HCT116 (cell line): ENCODE measurements at regions not wholly inside any gene's neighbourhood (a gene's known extent, or its start where the extent isn't known, plus 50 kb on each side); places are given as distances from the start of the nearest gene placed in this dataset.

ENCODE experiments used
- ATF3 ChIP-seq: IDR thresholded peaks from 2 replicates; pipeline ENCODE4 v1.6.1; 2012
- CTCF ChIP-seq, 3 experiments: fragments of 200-600 bp in 1 of 3; sonication (generic) in 1 of 3; IDR thresholded peaks in 2 of 3; conservative IDR thresholded peaks in 1 of 3; 2 replicates each; pipeline ENCODE4 v1.5.1; 2012 to 2017; ENCODE audit warnings: low read depth in 2 of 3, low read length in 2 of 3, antibody characterized with exemption in 1 of 3, borderline replicate concordance in 1 of 3, control low read depth in 1 of 3, mild to moderate bottlenecking in 1 of 3, mixed read lengths in 1 of 3, mixed run types in 1 of 3, moderate library complexity in 1 of 3; ENCODE audit not compliant: insufficient read depth in 1 of 3
- EZH2 ChIP-seq: fragments of 200-600 bp; sonication (generic); IDR thresholded peaks from 2 replicates; pipeline ENCODE4 v1.6.1; 2017; ENCODE audit warnings: antibody characterized with exemption, mixed run types
- FOSL1 ChIP-seq: IDR thresholded peaks from 2 replicates; pipeline ENCODE4 v1.6.1; 2012; ENCODE audit warnings: low read depth
- JUND ChIP-seq: IDR thresholded peaks from 2 replicates; pipeline ENCODE4 v1.6.1; 2012
- POLR2A ChIP-seq: IDR thresholded peaks from 2 replicates; pipeline ENCODE4 v1.7.0; 2011; ENCODE audit warnings: borderline replicate concordance; ENCODE audit not compliant: insufficient read depth, insufficient read length; ENCODE audit errors: extremely low read depth
- POLR2AphosphoS5 ChIP-seq: IDR thresholded peaks from 2 replicates; pipeline ENCODE4 v1.6.1; 2011; ENCODE audit warnings: mild to moderate bottlenecking, low read depth, low read length, moderate library complexity

- TF ChIP-seq POLR2AphosphoS5, result no peak
- TF ChIP-seq FOSL1, result no peak
- TF ChIP-seq CTCF (IDR thresholded peaks at IDR 0.05 in 2 of 3, conservative IDR thresholded peaks at IDR 0.05 in 1 of 3; ENCODE audit: borderline replicate concordance in 1 of 3, insufficient read depth in 1 of 3, low read depth in 2 of 3, low read length in 2 of 3), result no peak
- no peak for TF ChIP-seq POLR2A
- no peak for TF ChIP-seq EZH2
- TF ChIP-seq ATF3, result no peak
- TF ChIP-seq JUND, result no peak
Observed at GRCh38 chr2:217736776-217737550, 265.8 kb downstream of the TNS1 start.
